Esophagus muscularis mucosa (tissue), 4 donors: ENCODE measurements at regions not wholly inside any gene's neighbourhood (a gene's known extent, or its start where the extent isn't known, plus 50 kb on each side); places are given as distances from the start of the nearest gene placed in this dataset.

ENCODE experiments used
- DNase-seq: peaks from one replicate; pipeline ENCODE4 v3.0.0-alpha.2; 2017; ENCODE audit errors: extremely low spot score
- H3K27ac ChIP-seq, 4 donors: fragments of 200-600 bp; sonication (generic); replicated peaks in 1 of 4; 1 replicate in 3 of 4; 2 replicates in 1 of 4; pipeline ENCODE4 v1.5.1; 2016 to 2019; ENCODE audit warnings: mild to moderate bottlenecking in 1 of 4
- H3K27me3 ChIP-seq, 4 donors: fragments of 200-600 bp; sonication (generic); one replicate each; pipeline versions ENCODE4 v1.5.1 to v1.6.0; 2016 to 2019
- H3K36me3 ChIP-seq, 4 donors: fragments of 200-600 bp; sonication (generic); one replicate each; pipeline ENCODE4 v1.5.1; 2016 to 2019
- H3K4me1 ChIP-seq, 4 donors: fragments of 200-600 bp; sonication (generic); one replicate each; pipeline ENCODE4 v1.5.1; 2016 to 2019
- H3K4me3 ChIP-seq, 4 donors: fragments of 200-600 bp; sonication (generic); 1 replicate in 2 of 4; 2 replicates in 2 of 4; pipeline ENCODE4 v1.5.1; 2016 to 2019; ENCODE audit warnings: mild to moderate bottlenecking in 4 of 4, moderate library complexity in 1 of 4
- H3K9me3 ChIP-seq, 4 donors: fragments of 200-600 bp; sonication (generic); 1 replicate in 3 of 4; 2 replicates in 1 of 4; pipeline ENCODE4 v1.5.1; 2016 to 2019
- EP300 ChIP-seq: sonication (generic); formaldehyde crosslinking; IDR thresholded peaks from one replicate; pipeline ENCODE4 v1.6.1; 2017; ENCODE audit warnings: antibody characterized with exemption
- POLR2A ChIP-seq: fragments of 450-650 bp; IDR thresholded peaks from one replicate; pipeline ENCODE4 v1.6.1; 2017; ENCODE audit warnings: antibody characterized with exemption, moderate library complexity, mild to moderate bottlenecking, low read depth
- POLR2AphosphoS5 ChIP-seq, 2 donors: sonication (generic); formaldehyde crosslinking; IDR thresholded peaks; one replicate each; pipeline ENCODE4 v1.6.1; 2017; ENCODE audit warnings: antibody characterized with exemption in 2 of 2
- WGBS: methylation state at CpG from one replicate; pipeline ENCODE4 v1.1.5; 2018; 5-methylcytosine and 5-hydroxymethylcytosine counted together
- intact Hi-C: fragments of 100-400 bp; cut with DNase I; formaldehyde crosslinking; loops from one replicate; pipeline ENCODE4 v1.15.1; 2023
- TF ChIP-seq, protein P1 (sequence below), 3 experiments: fragments of 200-600 bp in 2 of 3; fragments of 450-650 bp in 1 of 3; sonication (generic) in 2 of 3; IDR thresholded peaks; one replicate each; pipeline ENCODE4 v1.5.1; 2017 to 2019; ENCODE audit warnings: antibody characterized with exemption in 3 of 3, mild to moderate bottlenecking in 2 of 3, moderate library complexity in 1 of 3

DNA sequence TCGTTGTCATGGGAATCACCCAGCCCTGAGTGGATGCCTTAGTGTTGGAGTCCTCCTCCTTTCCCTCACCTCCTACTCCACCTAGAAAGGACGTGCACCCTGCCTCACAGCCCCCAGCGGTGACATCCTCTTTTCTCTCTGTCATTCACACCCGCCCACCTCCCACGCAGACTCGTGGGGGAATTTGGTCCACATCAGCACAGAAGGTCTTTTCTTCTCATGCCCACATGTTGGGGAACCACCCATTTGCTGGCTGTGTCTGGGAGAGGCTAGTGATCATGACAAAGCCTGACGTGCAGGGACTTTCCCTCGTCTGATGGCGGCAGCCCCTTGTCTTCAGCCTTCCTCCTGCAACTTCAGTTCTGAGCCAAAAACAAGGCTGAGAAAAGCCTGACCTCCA lies 96.0 kb upstream of the CNKSR3 start:
- intact Hi-C loops, result no loop called here
- Histone ChIP-seq H3K36me3 (no peaks in the 10 kb centered on the region), H3K9me3 (no peaks in the 10 kb centered on the region), H3K27ac (no peak overlapping the region), H3K27me3 (no peaks in the 10 kb centered on the region), H3K4me1 (no peaks in the 10 kb centered on the region), H3K4me3 (no peak overlapping the region)
- TF ChIP-seq POLR2AphosphoS5 (IDR thresholded peaks at IDR 0.05), result no peak
- no peak for TF ChIP-seq POLR2A
- DNase-seq, result no peak
- 65% methylated on average over 9 of the region's 9 CpGs for WGBS

DNA sequence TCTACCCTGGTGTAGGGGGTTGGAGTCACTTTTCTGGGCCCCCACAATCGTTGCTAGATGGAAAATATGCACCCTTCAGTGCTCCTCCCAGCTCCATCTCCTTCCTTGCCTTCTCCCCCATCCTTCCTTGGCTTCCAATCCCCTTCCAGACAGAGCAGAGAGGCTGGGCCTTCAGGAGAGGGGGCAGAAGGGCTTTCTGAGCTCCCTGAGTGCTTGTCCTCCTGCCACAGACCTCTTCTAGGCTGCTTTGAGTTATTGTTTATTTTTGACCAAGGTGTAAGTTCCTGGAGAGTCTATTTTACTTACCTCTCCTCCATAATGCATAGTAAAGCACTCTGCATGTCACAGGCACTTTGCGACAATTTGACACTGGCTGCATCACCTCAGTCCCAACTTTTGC lies 96.4 kb upstream of the CNKSR3 start:
- TF ChIP-seq, protein P1, sequence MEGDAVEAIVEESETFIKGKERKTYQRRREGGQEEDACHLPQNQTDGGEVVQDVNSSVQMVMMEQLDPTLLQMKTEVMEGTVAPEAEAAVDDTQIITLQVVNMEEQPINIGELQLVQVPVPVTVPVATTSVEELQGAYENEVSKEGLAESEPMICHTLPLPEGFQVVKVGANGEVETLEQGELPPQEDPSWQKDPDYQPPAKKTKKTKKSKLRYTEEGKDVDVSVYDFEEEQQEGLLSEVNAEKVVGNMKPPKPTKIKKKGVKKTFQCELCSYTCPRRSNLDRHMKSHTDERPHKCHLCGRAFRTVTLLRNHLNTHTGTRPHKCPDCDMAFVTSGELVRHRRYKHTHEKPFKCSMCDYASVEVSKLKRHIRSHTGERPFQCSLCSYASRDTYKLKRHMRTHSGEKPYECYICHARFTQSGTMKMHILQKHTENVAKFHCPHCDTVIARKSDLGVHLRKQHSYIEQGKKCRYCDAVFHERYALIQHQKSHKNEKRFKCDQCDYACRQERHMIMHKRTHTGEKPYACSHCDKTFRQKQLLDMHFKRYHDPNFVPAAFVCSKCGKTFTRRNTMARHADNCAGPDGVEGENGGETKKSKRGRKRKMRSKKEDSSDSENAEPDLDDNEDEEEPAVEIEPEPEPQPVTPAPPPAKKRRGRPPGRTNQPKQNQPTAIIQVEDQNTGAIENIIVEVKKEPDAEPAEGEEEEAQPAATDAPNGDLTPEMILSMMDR (IDR thresholded peaks at IDR 0.05), result no peak
- TF ChIP-seq POLR2A, result no peak
- no peak for TF ChIP-seq POLR2AphosphoS5 (IDR thresholded peaks at IDR 0.05)
- no peak for TF ChIP-seq EP300
- intact Hi-C loops, result no loop called here
- WGBS, result 58% methylated on average over 2 of the region's 2 CpGs

DNA sequence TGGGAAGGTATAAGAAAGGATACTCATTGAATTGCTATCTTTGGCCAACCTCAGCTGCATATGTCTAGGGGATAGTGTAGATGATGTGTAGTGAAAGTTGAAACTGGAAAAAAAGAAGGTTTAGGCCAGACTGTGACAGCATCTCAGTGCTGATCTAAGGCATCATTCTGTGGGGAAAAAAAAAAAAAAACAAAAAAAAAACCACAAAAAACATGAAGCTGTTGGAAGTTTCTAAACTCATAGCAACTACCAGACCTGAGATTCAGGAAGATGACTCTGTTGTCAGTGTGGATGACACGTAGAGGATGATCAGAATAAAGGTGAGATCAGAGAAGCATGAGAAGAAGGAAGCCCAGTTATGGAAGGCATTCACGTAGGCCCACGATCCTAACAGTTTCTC lies 100.8 kb upstream of the CNKSR3 start:
- no peak overlapping the region for H3K27ac ChIP-seq
- no peaks in the 10 kb centered on the region for H3K36me3 ChIP-seq
- no peak for DNase-seq
- H3K4me1 ChIP-seq, result peaks cover 0 to 4% (median 0%) of the 10 kb centered on the region in 4 donors
- no peaks in the 10 kb centered on the region for H3K9me3 ChIP-seq
- 90% methylated on average over 3 of the region's 3 CpGs for WGBS
- H3K27me3 ChIP-seq, result no peaks in the 10 kb centered on the region
- intact Hi-C loops, result no loop called here
- H3K4me3 ChIP-seq, result no peak overlapping the region
- no peak for TF ChIP-seq POLR2A
- no peak for TF ChIP-seq EP300
- TF ChIP-seq, protein P1 (IDR thresholded peaks at IDR 0.05), result no peak
- TF ChIP-seq POLR2AphosphoS5 (IDR thresholded peaks at IDR 0.05), result no peak

More for the DNA sequence above, 96.4 kb upstream of the CNKSR3 start:
- no peak overlapping the region for H3K27ac ChIP-seq
- no peak for DNase-seq
- no peaks in the 10 kb centered on the region for H3K27me3 ChIP-seq
- H3K4me1 ChIP-seq, result no peaks in the 10 kb centered on the region
- no peaks in the 10 kb centered on the region for H3K9me3 ChIP-seq
- H3K36me3 ChIP-seq, result no peaks in the 10 kb centered on the region
- no peak overlapping the region for H3K4me3 ChIP-seq

DNA sequence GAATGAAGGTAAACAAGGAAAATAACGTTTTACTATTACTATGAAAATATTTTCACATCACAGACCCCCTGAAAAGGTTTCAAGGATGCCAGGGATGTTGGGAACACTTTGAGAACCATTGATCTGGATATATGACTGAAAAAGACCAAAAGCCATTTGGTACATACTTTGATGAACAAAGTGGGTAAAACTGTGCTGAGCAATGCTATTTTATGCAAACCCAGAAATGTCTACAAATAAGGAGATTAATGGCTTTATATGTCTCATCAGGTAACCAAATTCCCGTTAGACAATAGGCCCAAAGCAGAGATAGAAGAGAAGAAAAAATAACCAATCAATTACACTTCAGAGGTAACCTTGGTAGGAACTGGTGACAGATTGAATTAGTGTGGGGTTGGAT lies 101.4 kb upstream of the CNKSR3 start:
- H3K4me3 ChIP-seq, result no peak overlapping the region
- DNase-seq, result no peak
- no peaks in the 10 kb centered on the region for H3K27me3 ChIP-seq
- no peaks in the 10 kb centered on the region for H3K9me3 ChIP-seq
- no peak for TF ChIP-seq POLR2A
- no peak for TF ChIP-seq EP300
- TF ChIP-seq, protein P1 (IDR thresholded peaks at IDR 0.05), result no peak
- no peak for TF ChIP-seq POLR2AphosphoS5 (IDR thresholded peaks at IDR 0.05)
- no peak overlapping the region for H3K27ac ChIP-seq
- WGBS, result 82% methylated on average over 2 of the region's 2 CpGs
- H3K36me3 ChIP-seq, result no peaks in the 10 kb centered on the region
- H3K4me1 ChIP-seq, result peaks cover 0 to 4% (median 0%) of the 10 kb centered on the region in 4 donors
- intact Hi-C loops, result no loop called here

DNA sequence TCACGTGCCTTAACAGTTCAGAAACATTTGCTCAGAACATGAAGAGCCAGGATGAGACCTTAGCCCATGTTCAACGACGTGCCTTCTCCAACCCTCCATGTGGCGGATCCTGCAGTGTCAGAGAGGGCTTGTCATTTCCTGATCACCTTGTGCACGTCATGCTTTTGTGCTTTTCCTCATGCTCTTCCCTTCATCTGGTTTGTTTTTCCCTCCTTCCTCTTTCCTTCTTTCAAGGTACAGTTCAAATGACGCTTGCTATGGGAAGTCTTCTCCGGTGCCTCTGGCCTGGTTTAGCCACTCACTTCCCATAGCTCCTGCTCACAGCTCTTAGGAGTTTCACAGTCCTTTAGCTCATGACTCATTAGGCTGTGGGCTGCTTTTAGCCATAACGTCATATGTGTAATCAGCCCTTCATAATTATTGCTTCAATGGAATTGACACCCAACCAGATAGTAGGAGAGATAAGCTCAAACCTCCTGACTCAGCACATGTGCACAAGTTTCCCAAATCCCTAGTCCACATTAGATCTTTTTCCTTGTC lies 102.7 kb upstream of the CNKSR3 start:
- Histone ChIP-seq H3K4me3 (no peak overlapping the region), H3K27ac (no peak overlapping the region), H3K36me3 (no peaks in the 10 kb centered on the region), H3K27me3 (no peaks in the 10 kb centered on the region), H3K9me3 (no peaks in the 10 kb centered on the region), H3K4me1 (peaks cover 0 to 4% (median 0%) of the 10 kb centered on the region in 4 donors)
- TF ChIP-seq EP300, result no peak
- TF ChIP-seq, protein P1 (IDR thresholded peaks at IDR 0.05), result no peak
- no peak for TF ChIP-seq POLR2A
- TF ChIP-seq POLR2AphosphoS5 (IDR thresholded peaks at IDR 0.05), result no peak
- 89% methylated on average over 8 of the region's 8 CpGs for WGBS
- DNase-seq, result no peak
- intact Hi-C loops, result no loop called here
